ENCODE measurements at regions not wholly inside any gene's neighbourhood (a gene's known extent, or its start where the extent isn't known, plus 50 kb on each side); places are given as distances from the start of the nearest gene placed in this dataset.
A peak's percentile ranks its signal among the peaks of the same experiment; 100 is the strongest.
"Not testable (repeated sequence)": the region's sequence is repeated elsewhere in the genome, so short reads cannot be mapped to it uniquely, and the experiment has no call there.

GRCh38 chr1:222975472-222976122 lies 160.8 kb downstream of the DISP1 start:
- Histone ChIP-seq H3K79me2 (ENCODE audit: insufficient read depth) (no peaks in the 10 kb centered on the region), H3K27ac (ENCODE audit: low read depth in 2 of 2, low read length in 1 of 2) (peak overlapping the region in 1 of 2 experiments; percentile 68; a peak in 1 of 4 replicates), H3K27me3 (ENCODE audit: insufficient read depth) (no peaks in the 10 kb centered on the region), H3K9me3 (no peaks in the 10 kb centered on the region), H3K36me3 (replicated peaks in 1 of 2; ENCODE audit: control insufficient read depth in 1 of 2, insufficient read depth in 2 of 2, low read length in 1 of 2) (no peaks in the 10 kb centered on the region), H3F3A (replicated peaks; ENCODE audit: insufficient read depth) (peaks cover 13% of the 10 kb centered on the region), H3K4me1 (ENCODE audit: control insufficient read depth in 1 of 2, insufficient read depth in 2 of 2, low read depth in 1 of 2, low read length in 1 of 2) (peaks cover 6 to 7% of the 10 kb centered on the region in 2 experiments; a peak in 2 of 4 replicates), H3K9me2 (no peaks in the 10 kb centered on the region), H3K4me3 (ENCODE audit: low read depth in 2 of 2, low read length in 1 of 2) (no peak overlapping the region), H2AFZ (ENCODE audit: low read depth) (no peak overlapping the region), H3K4me2 (0 out of 2 replicates have a peak overlapping the region, but pooled peaks have one; percentile 56), H3K9ac (no peak overlapping the region), H4K20me1 (ENCODE audit: insufficient read depth) (no peaks in the 10 kb centered on the region)
- ChIA-PET CTCF (interaction anchor here (0.6 kb wide), 1 partner anchor 33 kb away, joined by 3 read pairs; no protein-coding TSS in a partner anchor), POLR2A (no interaction called here)
- WGBS (ENCODE audit: low lambda C conversion rate): 97% methylated on average over 6 of the region's 6 CpGs
- no peak for DNase-seq
- TF ChIP-seq SMC3 (IDR thresholded peaks at IDR 0.05; ENCODE audit: low read depth, low read length) (no peak), REST (IDR thresholded peaks at IDR 0.05; ENCODE audit: low read depth, low read length) (no peak), MXI1 (IDR thresholded peaks at IDR 0.05; ENCODE audit: low read depth, low read length) (no peak), NFIC (IDR thresholded peaks at IDR 0.05; ENCODE audit: borderline replicate concordance) (no peak), ELF1 (IDR thresholded peaks at IDR 0.05) (no peak), IRF3 (IDR thresholded peaks at IDR 0.05; ENCODE audit: low read depth, low read length) (no peak), USF1 (IDR thresholded peaks at IDR 0.05; ENCODE audit: borderline replicate concordance, low read depth) (no peak), MAX (IDR thresholded peaks at IDR 0.05; ENCODE audit: low read depth) (no peak), YY1 (IDR thresholded peaks at IDR 0.05; ENCODE audit: low read depth) (no peak)

- H3F3A ChIP-seq (replicated peaks; ENCODE audit: insufficient read depth): peaks cover 13% of the 10 kb centered on the region
- no peak overlapping the region for H3K4me2 ChIP-seq
- 75% methylated on average over 1 of the region's 1 CpG for WGBS (ENCODE audit: low lambda C conversion rate)
- H4K20me1 ChIP-seq (ENCODE audit: insufficient read depth): no peaks in the 10 kb centered on the region
- no peaks in the 10 kb centered on the region for H3K36me3 ChIP-seq (replicated peaks in 1 of 2; ENCODE audit: control insufficient read depth in 1 of 2, insufficient read depth in 2 of 2, low read length in 1 of 2)
- no peak overlapping the region for H2AFZ ChIP-seq (ENCODE audit: low read depth)
- no peak for TF ChIP-seq MEF2A (IDR thresholded peaks at IDR 0.05; ENCODE audit: borderline replicate concordance, low read depth)
- TF ChIP-seq MAX (IDR thresholded peaks at IDR 0.05; ENCODE audit: low read depth): no peak
- TF ChIP-seq TEAD4 (IDR thresholded peaks at IDR 0.05; ENCODE audit: borderline replicate concordance, insufficient read depth): no peak
- 0 out of 2 replicates have a peak, but pooled peaks have one; percentile 5 for TF ChIP-seq PBX3 (IDR thresholded peaks at IDR 0.05)
- ChIA-PET CTCF (no interaction called here), POLR2A (no interaction called here)
- peaks cover 6 to 7% of the 10 kb centered on the region in 2 experiments; a peak in 2 of 4 replicates for H3K4me1 ChIP-seq (ENCODE audit: control insufficient read depth in 1 of 2, insufficient read depth in 2 of 2, low read depth in 1 of 2, low read length in 1 of 2)
- H3K4me3 ChIP-seq (ENCODE audit: low read depth in 2 of 2, low read length in 1 of 2): no peak overlapping the region
- no peaks in the 10 kb centered on the region for H3K79me2 ChIP-seq (ENCODE audit: insufficient read depth)
- no peaks in the 10 kb centered on the region for H3K9me2 ChIP-seq
- no peak overlapping the region for H3K9ac ChIP-seq
- no peaks in the 10 kb centered on the region for H3K27me3 ChIP-seq (ENCODE audit: insufficient read depth)
- DNase-seq: no peak
- no peaks in the 10 kb centered on the region for H3K9me3 ChIP-seq
- H3K27ac ChIP-seq (ENCODE audit: low read depth in 2 of 2, low read length in 1 of 2): no peak overlapping the region
Measured at GRCh38 chr1:222976453-222976852, 161.6 kb downstream of the DISP1 start.

- whole genome bisulfite sequencing (ENCODE audit: low lambda C conversion rate): 92% methylated on average over 4 of the region's 5 CpGs
- H3K9me3 ChIP-seq; H3K4me2 ChIP-seq; H3K9me2 ChIP-seq; H3K4me3 ChIP-seq (ENCODE audit: low read depth in 2 of 2, low read length in 1 of 2); H3K27ac ChIP-seq (ENCODE audit: low read depth in 2 of 2, low read length in 1 of 2); POLR2A ChIA-PET; DNase-seq; H2AFZ ChIP-seq (ENCODE audit: low read depth); H4K20me1 ChIP-seq (ENCODE audit: insufficient read depth); H3K79me2 ChIP-seq (ENCODE audit: insufficient read depth); H3K27me3 ChIP-seq (ENCODE audit: insufficient read depth); H3K4me1 ChIP-seq (ENCODE audit: control insufficient read depth in 1 of 2, insufficient read depth in 2 of 2, low read depth in 1 of 2, low read length in 1 of 2); CTCF ChIA-PET; H3K9ac ChIP-seq; H3K36me3 ChIP-seq (replicated peaks in 1 of 2; ENCODE audit: control insufficient read depth in 1 of 2, insufficient read depth in 2 of 2, low read length in 1 of 2): not testable (repeated sequence)
- H3F3A ChIP-seq (replicated peaks; ENCODE audit: insufficient read depth): peaks cover 13% of the 10 kb centered on the region
Measured at GRCh38 chr1:222977294-222977693, 162.5 kb downstream of the DISP1 start.
